ENCODE measurements at regions not wholly inside any gene's neighbourhood (a gene's known extent, or its start where the extent isn't known, plus 50 kb on each side); places are given as distances from the start of the nearest gene placed in this dataset.

- no peak for DNase-seq (ENCODE audit: low read depth)
- TF ChIP-seq CTCF (IDR thresholded peaks at IDR 0.05; ENCODE audit: low read depth, low read length, missing control alignments): no peak
Observed at GRCh38 chr5:175013251-175013650, 288.9 kb downstream of the MSX2 start.

DNA sequence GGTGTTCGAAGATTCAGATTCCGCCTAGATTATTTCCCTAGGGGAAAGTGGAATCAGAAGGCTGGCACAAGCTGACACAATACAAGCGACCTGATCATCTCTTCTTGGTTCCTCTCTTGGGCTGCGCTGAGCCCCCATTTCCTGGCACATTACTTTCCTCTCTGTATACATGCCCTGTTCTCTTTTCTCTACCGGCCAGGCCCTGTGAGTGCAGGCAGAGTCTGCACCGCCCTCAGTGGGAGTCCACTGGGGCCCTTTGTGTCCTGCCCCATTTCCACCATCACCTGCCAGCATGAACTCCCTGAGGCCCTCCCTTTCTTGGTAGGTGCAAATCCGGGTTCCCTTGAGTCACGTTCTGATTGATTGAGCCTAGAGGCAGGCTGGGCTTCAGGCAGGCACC is 287.9 kb downstream of the MSX2 start:
- H3K4me3 ChIP-seq (ENCODE audit: low read depth, low read length): no peak overlapping the region
- DNase-seq (ENCODE audit: low read depth): no peak

More at GRCh38 chr5:175013251-175013650, 288.9 kb downstream of the MSX2 start:
- no peak overlapping the region for H3K4me3 ChIP-seq (ENCODE audit: low read depth, low read length)

DNA sequence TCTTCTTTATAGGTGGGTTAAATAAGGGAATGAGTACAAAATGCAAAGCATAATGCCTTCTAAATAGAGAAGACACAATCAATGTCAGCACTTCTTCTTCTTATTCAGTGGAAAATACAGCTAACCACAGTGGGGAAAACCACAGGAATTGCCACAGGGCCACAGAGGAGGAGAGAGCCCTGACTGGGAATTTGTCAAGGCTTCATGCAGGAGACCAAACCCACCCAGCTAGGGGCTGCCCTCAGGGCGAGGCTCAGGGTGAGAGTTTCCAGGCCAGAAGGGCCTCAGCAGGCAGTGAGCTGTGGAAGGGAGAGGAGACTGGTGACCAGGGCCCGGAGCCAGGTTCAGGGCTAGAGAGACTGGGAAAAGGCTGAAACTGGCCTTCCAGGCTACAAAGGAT is 279.1 kb downstream of the MSX2 start:
- no peak for DNase-seq (ENCODE audit: low read depth)
- TF ChIP-seq CTCF (IDR thresholded peaks at IDR 0.05; ENCODE audit: low read depth, low read length, missing control alignments): no peak

More for the DNA sequence above, 287.9 kb downstream of the MSX2 start:
- TF ChIP-seq CTCF (IDR thresholded peaks at IDR 0.05; ENCODE audit: low read depth, low read length, missing control alignments): no peak

GRCh38 chr5:175001876-175002645 is 277.7 kb downstream of the MSX2 start:
- DNase-seq (ENCODE audit: low read depth): no peak
- H3K4me3 ChIP-seq (ENCODE audit: low read depth, low read length): no peak overlapping the region
- TF ChIP-seq CTCF (IDR thresholded peaks at IDR 0.05; ENCODE audit: low read depth, low read length, missing control alignments): no peak

More for the DNA sequence above, 279.1 kb downstream of the MSX2 start:
- no peak overlapping the region for H3K4me3 ChIP-seq (ENCODE audit: low read depth, low read length)

GRCh38 chr5:175001311-175001710 is 276.9 kb downstream of the MSX2 start:
- no peak for TF ChIP-seq CTCF (IDR thresholded peaks at IDR 0.05; ENCODE audit: low read depth, low read length, missing control alignments)
- no peak overlapping the region for H3K4me3 ChIP-seq (ENCODE audit: low read depth, low read length)
- no peak for DNase-seq (ENCODE audit: low read depth)

DNA sequence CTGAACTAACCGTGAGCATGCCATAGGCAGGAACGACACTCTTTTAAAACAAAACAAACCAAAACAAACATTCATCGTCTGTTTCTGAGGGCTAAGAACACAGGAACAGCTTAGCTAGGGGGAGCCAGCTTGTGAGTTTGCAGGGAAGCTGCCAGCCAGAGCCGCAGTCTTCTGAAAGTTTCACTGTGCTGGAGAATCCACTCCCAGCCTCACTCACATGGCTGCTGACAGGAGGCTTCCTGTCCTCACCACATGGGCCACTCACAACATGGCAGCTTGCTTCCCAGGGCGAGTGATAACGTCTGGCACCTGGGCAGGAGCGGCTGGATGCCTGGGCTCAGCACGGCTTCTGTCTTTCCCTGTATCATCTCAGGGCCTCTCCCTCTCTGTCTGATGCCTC is 275.2 kb downstream of the MSX2 start:
- no peak for DNase-seq (ENCODE audit: low read depth)
- TF ChIP-seq CTCF (IDR thresholded peaks at IDR 0.05; ENCODE audit: low read depth, low read length, missing control alignments): no peak
- no peak overlapping the region for H3K4me3 ChIP-seq (ENCODE audit: low read depth, low read length)

Data from GM12864 (cell line).